Right ventricle myocardium superior (tissue), 1 donor: ENCODE measurements at regions not wholly inside any gene's neighbourhood (a gene's known extent, or its start where the extent isn't known, plus 50 kb on each side); places are given as distances from the start of the nearest gene placed in this dataset.

Source experiments
- ATAC-seq: fragments of 200-7000 bp; cut with Tn5 transposase; one replicate; pipeline ENCODE4 v1.9.1; 2020; ENCODE audit warnings: mild to moderate bottlenecking; ENCODE audit not compliant: poor library complexity
- DNase-seq: peaks from one replicate; pipeline ENCODE4 v3.0.0-alpha.2; 2020
- intact Hi-C: fragments of 100-400 bp; cut with DNase I; formaldehyde crosslinking; loops from one replicate; pipeline ENCODE4 v1.11.2; 2022
- donor health status: DM: no; HTN: yes; CAD: no; lungs with severe emphysema.

GRCh38 chr4:54556587-54556986 is 101.2 kb upstream of the KIT start:
- intact Hi-C loops: no loop called here
- ATAC-seq (no peak), DNase-seq (no peak)

- intact Hi-C loops: no loop called here
These were observed 98.7 kb upstream of the KIT start for GRCh38 chr4:54558889-54559677.

GRCh38 chr4:54560513-54560912 is 97.2 kb upstream of the KIT start:
- ATAC-seq (no peak), DNase-seq (no peak)
- intact Hi-C loops: no loop called here

More at GRCh38 chr4:54558889-54559677, 98.7 kb upstream of the KIT start:
- ATAC-seq (no peak), DNase-seq (no peak)

GRCh38 chr4:54561940-54562339 is 95.8 kb upstream of the KIT start:
- no peak for ATAC-seq
- intact Hi-C loops: no loop called here

DNA sequence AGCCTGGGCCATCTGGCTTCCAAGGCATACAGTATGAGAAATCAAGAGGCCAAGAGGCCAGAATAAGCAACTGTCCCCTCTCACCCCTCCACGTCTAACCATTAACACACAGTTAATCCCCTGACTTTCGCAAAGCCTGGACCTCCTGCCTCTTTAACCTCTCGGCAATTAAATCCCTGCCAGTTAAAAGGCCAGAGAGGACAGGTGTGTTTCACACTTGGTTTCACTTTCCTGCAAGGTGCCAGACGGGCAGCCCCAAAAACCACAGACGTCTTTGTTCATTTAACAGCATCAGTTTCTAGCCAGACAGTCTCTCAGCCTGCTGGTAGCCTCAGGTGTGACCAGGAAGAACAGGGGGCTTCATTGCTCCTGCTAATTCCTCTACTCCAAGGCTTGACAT is 91.1 kb upstream of the KIT start:
- DNase-seq (no peak), ATAC-seq (no peak)

More at GRCh38 chr4:54561940-54562339, 95.8 kb upstream of the KIT start:
- no peak for DNase-seq

GRCh38 chr4:54567327-54567726 is 90.4 kb upstream of the KIT start:
- no peak for ATAC-seq
- DNase-seq: no peak
- intact Hi-C loops: no loop called here

More for the DNA sequence above, 91.1 kb upstream of the KIT start:
- intact Hi-C loops: no loop called here

- no peak for DNase-seq
- intact Hi-C loops: no loop called here
- peak; percentile 69 for ATAC-seq
These were observed 89.6 kb upstream of the KIT start for GRCh38 chr4:54568184-54568583.

DNA sequence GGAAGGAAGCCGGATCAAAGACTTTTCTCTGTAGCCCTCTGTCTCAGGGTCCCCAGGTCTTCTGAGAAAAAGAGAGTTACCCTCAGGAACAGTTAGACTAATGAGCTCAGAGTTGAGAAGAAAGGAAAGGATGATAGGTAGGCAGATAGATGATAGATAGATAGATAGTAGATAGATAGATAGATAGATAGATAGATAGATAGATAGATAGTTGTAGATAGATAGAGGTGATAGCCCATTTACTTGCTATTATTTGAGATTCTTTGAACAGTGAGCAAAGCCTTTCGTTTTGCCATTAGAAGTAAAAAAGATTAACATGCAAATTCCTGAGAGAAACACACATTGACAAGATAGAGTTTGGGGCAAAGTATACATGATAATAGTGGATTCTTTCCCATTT is 86.9 kb upstream of the KIT start:
- intact Hi-C loops: no loop called here
- ATAC-seq (no peak), DNase-seq (no peak)

DNA sequence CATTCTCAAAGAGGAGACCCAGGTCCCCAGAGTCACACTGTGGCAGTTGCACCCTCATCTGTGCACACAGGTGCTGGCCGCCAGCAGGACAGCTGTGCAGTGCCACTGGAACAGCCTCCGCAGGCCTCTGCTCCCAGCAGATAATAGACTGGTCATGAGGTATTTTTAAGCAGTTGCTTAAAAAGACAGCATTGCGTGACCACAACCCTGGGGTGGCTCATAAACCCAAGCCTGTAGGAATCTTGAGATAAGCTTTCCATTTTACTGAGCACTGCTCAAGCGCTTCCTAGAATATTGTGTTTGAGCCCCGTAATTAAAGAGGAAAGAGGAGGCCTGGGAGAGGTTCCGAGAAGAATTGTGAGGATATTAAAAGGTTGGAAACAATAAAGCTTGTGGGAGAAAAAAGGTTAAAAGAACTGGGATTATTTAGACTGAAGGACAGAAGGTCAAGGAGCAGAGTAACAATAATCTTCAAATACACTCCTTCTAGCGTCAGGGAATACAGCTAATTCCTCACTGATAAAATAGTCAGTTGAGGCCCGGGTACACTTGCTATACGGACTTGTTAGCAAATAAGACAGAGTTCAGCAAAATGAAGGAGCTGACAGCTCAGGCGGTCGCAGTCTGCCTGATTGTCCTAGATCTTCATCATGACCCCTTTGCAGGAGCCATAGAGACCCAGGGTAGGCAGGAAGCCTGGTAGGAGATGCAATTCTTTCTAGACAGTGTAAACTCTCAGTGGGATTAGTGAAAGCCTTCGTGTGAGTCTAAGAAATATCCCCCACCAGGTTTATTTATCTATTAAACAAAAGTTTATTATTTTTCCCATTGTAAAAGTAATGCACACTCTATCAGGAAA is 86.2 kb upstream of the KIT start:
- ATAC-seq: no peak
- no peak for DNase-seq
- intact Hi-C loops: no loop called here

DNA sequence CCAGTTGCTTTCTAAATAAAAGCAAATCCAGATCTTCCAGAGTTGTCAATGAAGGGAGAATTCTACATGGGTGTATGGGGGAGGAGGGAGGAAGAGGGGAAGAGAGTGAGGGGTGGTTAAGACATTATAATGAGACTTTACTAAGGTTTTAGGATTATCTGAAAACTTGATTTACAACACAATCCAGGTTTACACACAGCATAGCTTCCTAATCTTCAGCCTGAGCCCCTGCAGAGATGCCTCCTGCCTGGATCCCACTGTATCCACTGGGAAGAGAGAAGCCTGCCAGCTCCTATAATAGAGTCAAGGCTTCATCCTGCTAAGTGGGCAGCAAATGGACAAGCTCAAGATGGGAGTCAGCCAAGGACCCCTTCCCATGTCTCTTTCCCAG is 85.6 kb upstream of the KIT start:
- DNase-seq (no peak), ATAC-seq (no peak)
- intact Hi-C loops: no loop called here

DNA sequence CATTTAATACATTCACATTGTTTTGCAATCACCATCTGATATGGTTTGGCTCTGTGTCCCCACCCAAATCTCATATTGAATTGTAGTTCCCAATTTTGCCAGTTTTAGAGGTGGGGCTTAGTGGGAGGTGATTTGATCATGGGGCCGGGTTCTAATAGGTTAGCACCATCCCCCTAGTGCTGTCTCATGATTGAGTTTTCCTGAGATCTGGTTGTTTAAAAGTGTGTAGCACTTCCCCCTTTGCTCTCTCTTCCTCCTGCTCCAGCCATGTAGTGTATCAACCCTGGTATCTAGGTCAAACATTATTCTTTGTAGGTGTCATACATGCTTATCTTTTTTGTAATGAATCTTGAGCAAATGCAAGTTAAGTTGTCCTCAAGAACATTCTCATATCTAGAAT is 83.3 kb upstream of the KIT start:
- intact Hi-C loops: no loop called here

DNA sequence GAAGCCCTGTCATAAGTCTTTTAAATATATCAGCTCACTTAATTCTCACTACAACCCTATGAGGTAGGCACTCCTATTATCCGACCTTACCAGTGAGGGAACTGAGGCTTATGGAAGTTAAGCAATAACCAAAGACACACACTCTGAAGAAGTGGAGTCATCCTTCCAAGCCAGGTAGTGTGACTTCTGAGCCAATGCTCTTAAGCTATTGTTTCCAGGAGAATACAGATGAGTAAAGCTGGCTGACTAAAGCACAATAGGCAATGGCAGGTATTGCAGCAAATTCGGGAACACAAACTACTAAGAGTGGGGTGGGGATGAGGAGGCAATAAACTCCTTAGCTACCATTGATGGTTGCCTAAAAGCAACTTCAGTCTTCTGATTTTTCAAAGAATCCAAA is 81.8 kb upstream of the KIT start:
- ATAC-seq (no peak), DNase-seq (no peak)
- intact Hi-C loops: no loop called here

More for the DNA sequence above, 83.3 kb upstream of the KIT start:
- ATAC-seq (no peak), DNase-seq (no peak)

- DNase-seq (no peak), ATAC-seq (no peak)
- intact Hi-C loops: no loop called here
These were observed 76.0 kb upstream of the KIT start for GRCh38 chr4:54581807-54582206.

GRCh38 chr4:54585321-54586000 is 72.3 kb upstream of the KIT start:
- DNase-seq (no peak), ATAC-seq (no peak)
- intact Hi-C loops: no loop called here

GRCh38 chr4:54586320-54586955 is 71.3 kb upstream of the KIT start:
- ATAC-seq: no peak
- DNase-seq: no peak
- intact Hi-C loops: no loop called here

GRCh38 chr4:54587107-54587891 is 70.5 kb upstream of the KIT start:
- DNase-seq (no peak), ATAC-seq (no peak)
- intact Hi-C loops: no loop called here

DNA sequence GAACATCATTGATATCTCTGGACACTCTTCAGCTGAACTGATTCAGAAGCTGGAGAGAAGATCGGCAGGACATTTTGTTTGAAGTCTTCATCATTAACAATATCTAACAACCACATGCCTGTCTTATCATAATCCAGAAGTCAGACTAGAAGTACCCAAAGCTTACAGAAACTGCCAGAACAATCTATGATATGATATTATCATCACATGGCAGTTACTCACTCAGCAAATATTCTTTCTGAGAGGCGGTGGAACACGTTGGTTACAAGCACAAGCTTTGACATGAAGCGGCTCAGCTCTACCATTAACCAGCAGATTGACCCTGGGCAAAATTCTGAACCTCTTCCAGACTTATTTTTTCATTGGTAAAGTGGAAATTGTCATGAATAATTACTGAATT is 69.4 kb upstream of the KIT start:
- intact Hi-C loops: no loop called here
- DNase-seq (no peak), ATAC-seq (no peak)

GRCh38 chr4:54589586-54589985 is 68.2 kb upstream of the KIT start:
- no peak for DNase-seq
- intact Hi-C loops: no loop called here
- ATAC-seq: no peak
